ENCODE measurements at regions not wholly inside any gene's neighbourhood (a gene's known extent, or its start where the extent isn't known, plus 50 kb on each side); places are given as distances from the start of the nearest gene placed in this dataset.
"Not testable (repeated sequence)": the region's sequence is repeated elsewhere in the genome, so short reads cannot be mapped to it uniquely, and the experiment has no call there.

DNA sequence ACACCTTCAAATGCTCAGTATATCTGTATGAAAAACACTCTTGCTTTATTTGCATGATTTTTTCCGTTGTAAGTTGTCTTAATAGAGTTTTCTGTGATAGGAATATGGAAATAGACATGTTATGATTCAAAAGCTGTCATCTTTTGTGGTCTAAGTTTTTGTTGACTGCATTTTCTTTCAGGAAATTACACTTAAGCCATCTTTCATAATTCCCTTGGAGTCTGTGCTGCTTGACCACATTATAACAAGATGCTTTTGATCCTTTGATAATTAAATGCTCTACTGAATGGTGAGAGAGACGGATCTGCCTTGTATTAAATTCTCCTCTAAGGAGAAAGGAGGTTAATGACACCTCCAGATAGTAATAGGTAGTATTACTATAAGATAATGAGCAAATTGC is 272.8 kb upstream of the DAAM1 start:
- ATAC-seq (ENCODE audit: low FRiP score) (no peak), DNase-seq (ENCODE audit: low spot score) (no peak)
- TF ChIP-seq, protein P1, sequence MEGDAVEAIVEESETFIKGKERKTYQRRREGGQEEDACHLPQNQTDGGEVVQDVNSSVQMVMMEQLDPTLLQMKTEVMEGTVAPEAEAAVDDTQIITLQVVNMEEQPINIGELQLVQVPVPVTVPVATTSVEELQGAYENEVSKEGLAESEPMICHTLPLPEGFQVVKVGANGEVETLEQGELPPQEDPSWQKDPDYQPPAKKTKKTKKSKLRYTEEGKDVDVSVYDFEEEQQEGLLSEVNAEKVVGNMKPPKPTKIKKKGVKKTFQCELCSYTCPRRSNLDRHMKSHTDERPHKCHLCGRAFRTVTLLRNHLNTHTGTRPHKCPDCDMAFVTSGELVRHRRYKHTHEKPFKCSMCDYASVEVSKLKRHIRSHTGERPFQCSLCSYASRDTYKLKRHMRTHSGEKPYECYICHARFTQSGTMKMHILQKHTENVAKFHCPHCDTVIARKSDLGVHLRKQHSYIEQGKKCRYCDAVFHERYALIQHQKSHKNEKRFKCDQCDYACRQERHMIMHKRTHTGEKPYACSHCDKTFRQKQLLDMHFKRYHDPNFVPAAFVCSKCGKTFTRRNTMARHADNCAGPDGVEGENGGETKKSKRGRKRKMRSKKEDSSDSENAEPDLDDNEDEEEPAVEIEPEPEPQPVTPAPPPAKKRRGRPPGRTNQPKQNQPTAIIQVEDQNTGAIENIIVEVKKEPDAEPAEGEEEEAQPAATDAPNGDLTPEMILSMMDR (IDR thresholded peaks at IDR 0.05), result no peak

DNA sequence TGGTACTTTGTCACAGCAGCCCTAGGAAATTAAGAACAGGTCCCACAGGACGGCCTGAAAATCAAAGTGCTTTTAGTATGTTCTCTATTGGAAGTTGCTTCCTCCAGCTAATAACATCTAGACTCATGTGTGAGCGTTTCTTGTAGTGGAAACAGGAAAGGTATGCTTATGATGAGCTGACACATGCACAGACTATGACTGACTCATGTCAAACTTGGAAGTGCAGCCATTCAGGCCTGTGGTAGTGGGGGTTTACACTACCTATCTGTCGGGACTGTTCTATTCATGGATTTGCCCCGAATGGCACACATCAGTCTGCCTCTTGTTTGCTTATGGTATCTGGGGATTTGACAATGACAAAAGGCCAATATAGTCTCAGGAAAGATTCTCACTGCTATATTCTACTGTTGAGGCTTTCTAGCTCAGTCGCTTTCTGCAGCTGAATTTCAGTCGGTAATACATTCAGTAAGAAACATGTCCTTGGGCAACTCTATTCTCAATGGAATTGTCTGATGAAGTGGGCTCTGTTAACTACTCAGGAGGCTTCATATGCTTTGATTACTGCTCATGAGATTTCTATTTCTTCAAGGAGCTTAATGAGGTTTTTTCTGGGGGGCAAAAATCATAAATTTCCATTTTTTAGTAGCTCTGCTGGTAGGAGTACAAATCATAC is 270.3 kb upstream of the DAAM1 start:
- ATAC-seq (ENCODE audit: low FRiP score) (no peak), DNase-seq (ENCODE audit: low spot score) (no peak)
- TF ChIP-seq, protein P1 (IDR thresholded peaks at IDR 0.05), result no peak

DNA sequence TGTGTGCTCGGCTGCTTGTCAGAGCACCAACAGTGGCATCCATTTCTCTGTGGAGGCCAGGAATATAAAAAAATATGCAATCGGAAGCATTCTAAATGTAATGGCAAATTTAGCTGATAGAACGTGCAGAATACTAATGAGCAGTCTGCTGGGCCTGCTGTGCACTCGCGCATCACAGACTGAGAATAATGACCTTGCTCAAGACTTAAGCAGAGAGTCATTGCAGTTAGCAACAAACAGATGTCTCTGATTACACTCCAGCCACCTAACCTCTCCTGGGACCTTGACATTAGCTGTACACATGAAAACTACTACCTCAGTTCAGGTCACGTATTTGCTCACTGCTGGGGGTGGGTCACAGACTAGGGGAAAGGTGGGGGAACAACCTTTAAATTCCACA is 269.2 kb upstream of the DAAM1 start:
- TF ChIP-seq, protein P1 (IDR thresholded peaks at IDR 0.05), result no peak
- DNase-seq (ENCODE audit: low spot score), result no peak
- no peak for ATAC-seq (ENCODE audit: low FRiP score)

DNA sequence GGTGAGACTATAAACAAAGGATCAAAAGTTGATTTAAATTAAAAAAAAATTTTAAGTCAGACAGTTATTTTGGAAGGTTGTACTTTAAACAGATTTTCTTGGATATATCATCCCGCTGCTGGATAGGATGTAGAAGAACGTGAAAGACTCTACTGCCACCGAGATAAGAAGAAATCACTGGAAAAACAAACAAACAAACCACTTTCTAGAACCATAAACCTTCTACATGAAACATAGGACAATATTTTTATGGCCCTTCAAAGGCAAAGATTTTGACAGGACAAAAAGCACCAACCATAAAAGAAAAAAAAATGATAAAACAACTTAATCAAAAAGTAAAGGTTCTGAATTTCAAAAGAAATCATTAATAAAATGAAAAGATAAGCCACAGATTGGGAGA is 268.2 kb upstream of the DAAM1 start:
- no peak for ATAC-seq (ENCODE audit: low FRiP score)
- no peak for DNase-seq (ENCODE audit: low spot score)
- TF ChIP-seq, protein P1 (IDR thresholded peaks at IDR 0.05), result no peak

DNA sequence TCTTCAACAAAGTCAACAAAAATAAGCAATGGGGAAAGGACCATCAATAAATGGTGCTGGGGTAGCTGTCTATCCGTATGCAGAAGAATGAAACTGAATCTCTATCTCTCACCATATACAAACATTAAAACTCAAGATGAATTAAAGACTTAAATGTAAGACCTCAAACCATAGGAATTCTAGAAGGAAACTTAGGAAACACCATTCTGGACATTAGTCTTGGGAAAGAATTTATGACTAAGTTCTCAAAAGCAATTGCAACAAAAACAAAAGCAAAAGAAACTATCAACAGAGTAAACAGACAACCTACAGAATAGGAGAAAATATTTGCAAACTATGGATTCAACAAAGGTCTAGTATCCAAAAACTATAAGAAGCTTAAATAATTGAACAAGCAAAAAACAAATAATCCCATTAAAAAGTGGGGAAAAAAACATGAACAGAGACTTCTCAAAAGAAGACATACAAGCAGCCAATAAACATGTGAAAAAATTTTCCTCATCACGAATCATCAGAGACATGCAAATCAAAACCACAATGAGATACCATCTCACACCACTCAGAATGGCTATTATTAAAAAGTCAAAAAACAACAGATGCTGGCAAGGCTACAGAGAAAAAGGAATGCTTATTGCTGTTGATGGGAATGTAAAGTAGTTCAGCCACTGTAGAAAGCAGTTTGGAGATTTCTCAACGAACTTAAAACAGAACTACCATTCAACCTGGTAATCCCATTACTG is 266.1 kb upstream of the DAAM1 start:
- not testable (repeated sequence) for ATAC-seq (ENCODE audit: low FRiP score); DNase-seq (ENCODE audit: low spot score)

DNA sequence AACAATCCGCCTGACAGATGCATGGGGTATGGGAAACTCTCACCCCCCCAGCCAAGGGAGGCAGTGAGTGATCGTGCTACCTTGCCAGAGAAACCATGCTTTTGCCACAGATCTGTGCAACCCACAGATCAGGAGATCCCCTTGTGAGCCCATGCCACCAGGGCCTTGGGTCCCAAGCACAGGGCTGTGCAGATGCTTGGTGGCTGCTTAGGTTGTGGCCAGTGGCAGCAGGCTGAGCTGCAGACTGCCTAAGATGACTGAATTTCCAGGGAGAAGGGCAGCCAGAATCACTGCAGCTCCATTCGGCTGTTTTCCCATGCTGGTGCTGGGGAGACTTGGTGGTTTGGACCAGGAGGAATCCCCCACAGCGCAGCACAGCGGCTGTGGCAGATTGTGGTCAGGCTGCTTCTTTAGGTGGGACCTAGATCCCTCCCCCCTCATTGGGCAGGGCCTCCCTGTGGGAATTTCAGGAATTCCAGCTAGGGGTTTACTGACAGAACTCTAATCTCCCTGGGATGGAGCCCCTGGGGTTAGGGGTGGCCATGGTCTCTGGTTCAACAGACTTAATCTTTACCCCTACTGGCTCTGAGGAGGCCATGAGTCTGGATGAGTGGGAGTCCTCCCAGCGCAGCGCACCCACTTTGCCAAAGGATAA is 264.6 kb upstream of the DAAM1 start:
- TF ChIP-seq, protein P1 (IDR thresholded peaks at IDR 0.05), result no peak
- ATAC-seq (ENCODE audit: low FRiP score) (no peak), DNase-seq (ENCODE audit: low spot score) (no peak)

DNA sequence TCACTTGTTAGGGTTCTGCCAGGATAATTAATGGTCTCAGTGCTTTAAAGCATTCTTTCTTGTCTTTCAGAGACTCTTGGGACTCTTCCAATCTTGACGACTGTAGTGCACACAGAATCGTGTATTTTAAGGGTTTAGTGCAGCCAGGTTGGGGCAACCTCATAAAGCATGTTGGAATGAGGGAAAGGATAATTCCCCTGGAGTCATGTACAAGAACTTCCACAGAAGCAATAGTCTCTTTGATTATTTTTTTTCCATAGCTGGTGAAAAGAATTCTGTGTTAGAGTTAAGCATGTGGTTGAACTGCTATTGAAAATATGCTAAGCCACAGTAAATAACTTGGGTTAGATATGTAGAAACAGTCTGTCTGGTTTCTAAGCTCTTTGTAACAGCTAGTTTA is 246.8 kb upstream of the DAAM1 start:
- DNase-seq (ENCODE audit: low spot score), result no peak
- no peak for ATAC-seq (ENCODE audit: low FRiP score)
- TF ChIP-seq, protein P1 (IDR thresholded peaks at IDR 0.05), result no peak

Data from omental fat pad (tissue), 3 donors.